Mesothelial cell of epicardium (in vitro differentiated cells): ENCODE measurements at regions not wholly inside any gene's neighbourhood (a gene's known extent, or its start where the extent isn't known, plus 50 kb on each side); places are given as distances from the start of the nearest gene placed in this dataset.
A peak's percentile ranks its signal among the peaks of the same experiment; 100 is the strongest.

Experiments used
- DNase-seq, 2 experiments: peaks; one replicate each; pipeline ENCODE4 v3.0.0; 2021; ENCODE audit warnings: low spot score in 2 of 2; ENCODE audit not compliant: unreplicated experiment in 2 of 2
- H3K27ac Mint-ChIP-seq: 2 replicates; pipeline ENCODE4 v1.8.0; 2021; ENCODE audit warnings: mixed read lengths
- H3K27me3 Mint-ChIP-seq: 2 replicates; pipeline ENCODE4 v1.8.0; 2021; ENCODE audit warnings: low read depth, mixed read lengths
- H3K36me3 Mint-ChIP-seq: 2 replicates; pipeline ENCODE4 v1.8.0; 2021; ENCODE audit warnings: mixed read lengths
- H3K4me1 Mint-ChIP-seq: 2 replicates; pipeline ENCODE4 v1.8.0; 2021; ENCODE audit warnings: mixed read lengths
- H3K4me3 Mint-ChIP-seq: 2 replicates; pipeline ENCODE4 v1.8.0; 2021; ENCODE audit warnings: mild to moderate bottlenecking, moderate library complexity, mixed read lengths
- H3K9me3 Mint-ChIP-seq: 2 replicates; pipeline ENCODE4 v1.8.0; 2021; ENCODE audit warnings: mixed read lengths
- TF ChIP-seq, protein P1 (sequence below): fragments of 200-600 bp; sonication (generic); IDR thresholded peaks from one replicate; pipeline ENCODE4 v1.5.0; 2021; ENCODE audit warnings: antibody characterized with exemption; ENCODE audit not compliant: unreplicated experiment

DNA sequence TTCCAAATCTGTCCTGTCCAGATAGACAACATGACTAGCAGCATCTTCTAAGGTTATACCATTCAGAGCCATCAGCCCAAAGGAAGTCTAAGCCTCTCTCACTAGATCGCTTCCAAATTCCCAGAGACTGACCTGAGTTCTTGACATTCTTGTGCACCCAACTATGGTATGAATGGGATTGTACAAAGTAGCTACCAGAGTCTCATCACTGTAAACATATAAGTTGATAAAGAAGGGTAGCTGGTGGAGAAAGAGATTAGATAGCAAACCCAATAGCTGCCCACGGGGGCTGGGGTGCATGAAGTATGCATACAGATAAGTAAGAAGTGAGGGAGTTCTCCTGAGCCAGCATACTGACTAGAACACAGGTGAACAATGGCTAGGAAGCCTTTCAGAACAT lies 180.0 kb downstream of the PLPP3 start:
- no peak for DNase-seq
- peaks cover 28% of the 10 kb centered on the region for H3K4me1 Mint-ChIP-seq
- H3K27me3 Mint-ChIP-seq, result no peaks in the 10 kb centered on the region
- peaks cover 4% of the 10 kb centered on the region for H3K9me3 Mint-ChIP-seq
- no peak overlapping the region for H3K27ac Mint-ChIP-seq
- no peak overlapping the region for H3K4me3 Mint-ChIP-seq
- no peaks in the 10 kb centered on the region for H3K36me3 Mint-ChIP-seq
- TF ChIP-seq, protein P1, sequence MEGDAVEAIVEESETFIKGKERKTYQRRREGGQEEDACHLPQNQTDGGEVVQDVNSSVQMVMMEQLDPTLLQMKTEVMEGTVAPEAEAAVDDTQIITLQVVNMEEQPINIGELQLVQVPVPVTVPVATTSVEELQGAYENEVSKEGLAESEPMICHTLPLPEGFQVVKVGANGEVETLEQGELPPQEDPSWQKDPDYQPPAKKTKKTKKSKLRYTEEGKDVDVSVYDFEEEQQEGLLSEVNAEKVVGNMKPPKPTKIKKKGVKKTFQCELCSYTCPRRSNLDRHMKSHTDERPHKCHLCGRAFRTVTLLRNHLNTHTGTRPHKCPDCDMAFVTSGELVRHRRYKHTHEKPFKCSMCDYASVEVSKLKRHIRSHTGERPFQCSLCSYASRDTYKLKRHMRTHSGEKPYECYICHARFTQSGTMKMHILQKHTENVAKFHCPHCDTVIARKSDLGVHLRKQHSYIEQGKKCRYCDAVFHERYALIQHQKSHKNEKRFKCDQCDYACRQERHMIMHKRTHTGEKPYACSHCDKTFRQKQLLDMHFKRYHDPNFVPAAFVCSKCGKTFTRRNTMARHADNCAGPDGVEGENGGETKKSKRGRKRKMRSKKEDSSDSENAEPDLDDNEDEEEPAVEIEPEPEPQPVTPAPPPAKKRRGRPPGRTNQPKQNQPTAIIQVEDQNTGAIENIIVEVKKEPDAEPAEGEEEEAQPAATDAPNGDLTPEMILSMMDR, result no peak

DNA sequence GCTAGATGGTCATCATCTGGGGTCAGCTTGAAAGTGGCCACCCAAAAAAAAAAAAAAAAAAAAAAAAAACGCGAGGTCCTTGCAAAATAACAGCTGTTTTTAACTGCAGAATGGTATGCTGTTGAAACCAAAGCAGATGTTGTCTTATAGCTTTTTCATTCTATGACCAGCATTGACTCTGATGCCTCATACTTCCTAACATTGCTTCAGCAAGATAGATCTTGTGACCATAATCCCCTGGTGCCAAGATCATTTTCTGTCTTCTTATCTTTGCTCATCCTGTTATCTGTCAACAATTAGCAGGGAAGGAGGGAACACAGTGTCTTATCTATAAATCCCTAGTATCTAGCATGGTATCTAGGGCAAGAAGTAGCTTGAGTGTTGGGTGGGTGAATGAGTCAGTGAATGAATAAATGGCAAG lies 181.5 kb downstream of the PLPP3 start:
- no peak for DNase-seq
- Mint-ChIP-seq H3K9me3 (peaks cover 4% of the 10 kb centered on the region), H3K36me3 (no peaks in the 10 kb centered on the region), H3K27me3 (no peaks in the 10 kb centered on the region), H3K4me3 (no peak overlapping the region), H3K4me1 (peaks cover 28% of the 10 kb centered on the region), H3K27ac (no peak overlapping the region)
- TF ChIP-seq, protein P1, result no peak

GRCh38 chr1:56397409-56397808 lies 182.0 kb downstream of the PLPP3 start:
- peak overlapping the region; percentile 82 for H3K27ac Mint-ChIP-seq
- peaks cover 28% of the 10 kb centered on the region for H3K4me1 Mint-ChIP-seq
- H3K36me3 Mint-ChIP-seq, result no peaks in the 10 kb centered on the region
- TF ChIP-seq, protein P1, result no peak
- no peak overlapping the region for H3K4me3 Mint-ChIP-seq
- no peak for DNase-seq
- H3K9me3 Mint-ChIP-seq, result peaks cover 4% of the 10 kb centered on the region
- no peaks in the 10 kb centered on the region for H3K27me3 Mint-ChIP-seq

GRCh38 chr1:56396581-56396980 lies 182.8 kb downstream of the PLPP3 start:
- peaks cover 4% of the 10 kb centered on the region for H3K9me3 Mint-ChIP-seq
- no peaks in the 10 kb centered on the region for H3K36me3 Mint-ChIP-seq
- no peaks in the 10 kb centered on the region for H3K27me3 Mint-ChIP-seq
- H3K27ac Mint-ChIP-seq, result peak overlapping the region; percentile 82
- no peak for DNase-seq
- TF ChIP-seq, protein P1, result no peak
- H3K4me1 Mint-ChIP-seq, result peaks cover 28% of the 10 kb centered on the region
- H3K4me3 Mint-ChIP-seq, result no peak overlapping the region

DNA sequence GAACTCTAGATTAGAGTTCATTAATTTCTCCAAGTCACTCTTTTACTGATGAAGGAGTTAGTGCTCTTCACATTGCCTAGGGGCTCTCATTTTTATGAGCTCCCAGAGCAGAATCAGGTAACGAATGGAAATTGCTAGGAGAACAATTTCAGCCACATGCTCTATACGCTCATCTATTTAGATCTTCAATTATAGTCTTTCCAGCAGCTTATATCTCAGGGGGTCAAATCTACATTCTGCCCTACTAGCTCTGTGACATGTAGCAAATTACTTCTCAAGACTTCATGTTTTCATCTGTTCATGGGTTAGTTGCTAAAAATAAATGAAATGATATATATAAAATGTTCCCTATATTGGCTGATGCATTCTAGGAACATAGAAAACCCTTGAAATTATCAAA lies 183.6 kb downstream of the PLPP3 start:
- peaks cover 28% of the 10 kb centered on the region for H3K4me1 Mint-ChIP-seq
- H3K27me3 Mint-ChIP-seq, result no peaks in the 10 kb centered on the region
- no peak overlapping the region for H3K4me3 Mint-ChIP-seq

DNA sequence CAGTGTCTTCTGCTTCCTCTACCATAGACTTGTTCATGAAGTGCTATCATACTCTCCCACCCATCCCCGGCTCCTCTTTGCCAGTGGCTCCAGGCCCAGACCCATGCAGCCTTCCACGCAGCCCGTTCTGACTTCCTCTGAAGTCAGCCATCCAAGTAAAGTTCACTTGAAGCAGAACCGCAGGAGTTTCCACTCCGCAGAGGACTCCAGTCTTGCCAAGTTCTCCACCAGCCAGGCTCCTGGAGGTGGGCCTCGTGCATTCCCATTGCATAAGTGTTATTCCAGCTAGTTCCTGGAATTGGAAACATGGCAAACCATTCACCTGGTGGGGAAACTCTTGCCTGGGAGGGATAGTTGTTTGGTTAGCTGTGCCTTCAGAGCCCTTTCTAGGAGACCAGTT lies 185.1 kb downstream of the PLPP3 start:
- Mint-ChIP-seq H3K36me3 (no peaks in the 10 kb centered on the region), H3K27ac (no peak overlapping the region), H3K4me3 (no peak overlapping the region), H3K9me3 (no peaks in the 10 kb centered on the region), H3K27me3 (no peaks in the 10 kb centered on the region), H3K4me1 (peaks cover 37% of the 10 kb centered on the region)
- no peak for DNase-seq
- TF ChIP-seq, protein P1, result no peak

More for the DNA sequence above, 183.6 kb downstream of the PLPP3 start:
- H3K9me3 Mint-ChIP-seq, result peaks cover 4% of the 10 kb centered on the region
- DNase-seq, result no peak
- H3K36me3 Mint-ChIP-seq, result no peaks in the 10 kb centered on the region
- H3K27ac Mint-ChIP-seq, result no peak overlapping the region
- TF ChIP-seq, protein P1, result no peak
